HG03378 (cell line): ENCODE measurements at regions not wholly inside any gene's neighbourhood (a gene's known extent, or its start where the extent isn't known, plus 50 kb on each side); places are given as distances from the start of the nearest gene placed in this dataset.
"Not testable (repeated sequence)": the region's sequence is repeated elsewhere in the genome, so short reads cannot be mapped to it uniquely, and the experiment has no call there.

Source experiments
- ATAC-seq: cut with Tn5 transposase; IDR thresholded peaks from one replicate; pipeline ENCODE4 v1.9.1; 2021; ENCODE audit warnings: mild to moderate bottlenecking, moderate library complexity; ENCODE audit not compliant: unreplicated experiment

- ATAC-seq, result peak; percentile 71
These were observed 133.4 kb downstream of the MACC1 start for GRCh38 chr7:20083781-20084180.

GRCh38 chr7:20079080-20079479 is 138.1 kb downstream of the MACC1 start:
- no peak for ATAC-seq

DNA sequence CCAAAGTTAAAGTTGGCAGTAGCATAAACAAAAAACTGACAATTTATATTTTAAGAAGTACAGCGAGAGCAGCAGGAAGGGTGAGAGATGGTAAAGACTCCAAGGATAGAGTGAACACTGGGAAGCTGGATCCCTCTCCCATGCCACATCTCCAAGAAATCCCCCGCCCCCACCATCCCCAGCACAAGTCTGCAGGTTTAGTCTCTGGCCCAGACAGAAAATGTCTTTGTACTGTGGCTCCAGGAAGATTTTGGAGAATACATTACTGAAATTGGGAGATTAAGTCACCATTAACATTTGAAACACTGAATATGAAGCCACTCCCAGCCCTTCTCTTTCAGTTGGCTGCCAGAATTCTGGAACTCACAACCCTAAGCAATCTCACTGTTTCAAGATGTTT is 140.3 kb downstream of the MACC1 start:
- no peak for ATAC-seq

GRCh38 chr7:20075992-20076820 is 141.0 kb downstream of the MACC1 start:
- ATAC-seq, result no peak

- ATAC-seq, result no peak
These were observed 141.7 kb downstream of the MACC1 start for GRCh38 chr7:20075440-20075839.

GRCh38 chr7:20068004-20068403 is 149.2 kb downstream of the MACC1 start:
- ATAC-seq, result not testable (repeated sequence)

DNA sequence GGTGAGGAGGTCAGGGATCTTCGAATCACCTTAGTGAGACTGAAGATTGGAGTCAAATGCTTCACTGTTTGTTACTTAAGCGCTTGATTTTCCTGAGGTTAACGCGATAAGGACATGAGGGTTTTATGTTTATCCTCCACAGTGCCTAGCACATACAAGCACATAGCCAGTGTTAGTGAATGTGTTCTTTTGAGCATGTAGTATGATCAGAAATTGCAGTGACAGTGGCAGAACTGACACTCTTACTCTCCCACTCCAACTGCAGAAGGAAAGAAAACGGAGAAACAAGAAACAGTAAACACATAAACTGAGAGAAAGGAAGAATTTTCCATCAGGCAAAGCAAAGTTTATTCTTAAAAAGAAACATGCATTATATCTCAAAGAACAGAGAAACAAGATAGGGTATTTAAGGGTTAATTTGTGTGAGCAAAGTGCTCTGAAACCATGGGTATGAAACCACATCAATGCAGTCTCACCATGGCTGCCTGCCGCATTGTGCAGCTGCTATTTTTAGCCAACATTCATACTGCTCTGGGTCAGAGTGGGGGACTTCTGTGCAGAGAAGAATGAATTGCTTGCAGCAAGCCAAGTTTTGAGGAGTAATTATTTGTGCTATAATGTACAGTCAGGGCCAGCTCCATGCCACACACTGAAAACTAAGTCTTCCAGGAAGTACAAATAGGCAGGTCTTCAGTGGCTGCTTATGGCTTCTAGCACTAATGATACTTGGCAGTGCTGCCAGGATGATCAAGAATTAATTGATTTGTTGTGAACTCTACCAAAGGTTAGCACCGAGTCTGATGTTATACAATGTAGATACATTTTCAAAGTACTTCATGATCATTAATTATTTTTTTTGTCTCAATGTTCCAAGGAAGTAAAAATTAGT is 152.0 kb downstream of the MACC1 start:
- peak; percentile 100 for ATAC-seq

GRCh38 chr7:20064181-20064970 is 152.8 kb downstream of the MACC1 start:
- no peak for ATAC-seq

- no peak for ATAC-seq
These were observed 153.5 kb downstream of the MACC1 start for GRCh38 chr7:20063644-20064043.

DNA sequence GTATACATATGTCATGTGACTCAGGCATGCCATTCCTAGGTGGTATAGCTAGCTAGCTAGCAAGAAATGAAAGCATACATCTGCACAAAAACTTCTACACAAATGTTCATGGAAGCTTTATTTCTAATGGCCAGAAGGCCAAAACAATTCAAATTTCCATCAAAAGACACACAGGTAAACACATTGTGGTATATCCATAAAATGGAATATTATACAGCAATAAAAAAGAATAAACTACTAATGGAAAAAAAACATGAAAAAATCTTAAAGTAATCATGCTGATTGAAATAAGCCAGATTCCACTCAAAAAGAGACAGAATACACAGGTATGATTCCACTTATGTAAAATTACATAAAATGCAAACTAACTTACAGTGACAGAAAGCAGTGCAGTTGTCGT is 154.3 kb downstream of the MACC1 start:
- no peak for ATAC-seq

GRCh38 chr7:20053334-20054104 is 163.7 kb downstream of the MACC1 start:
- ATAC-seq, result no peak

DNA sequence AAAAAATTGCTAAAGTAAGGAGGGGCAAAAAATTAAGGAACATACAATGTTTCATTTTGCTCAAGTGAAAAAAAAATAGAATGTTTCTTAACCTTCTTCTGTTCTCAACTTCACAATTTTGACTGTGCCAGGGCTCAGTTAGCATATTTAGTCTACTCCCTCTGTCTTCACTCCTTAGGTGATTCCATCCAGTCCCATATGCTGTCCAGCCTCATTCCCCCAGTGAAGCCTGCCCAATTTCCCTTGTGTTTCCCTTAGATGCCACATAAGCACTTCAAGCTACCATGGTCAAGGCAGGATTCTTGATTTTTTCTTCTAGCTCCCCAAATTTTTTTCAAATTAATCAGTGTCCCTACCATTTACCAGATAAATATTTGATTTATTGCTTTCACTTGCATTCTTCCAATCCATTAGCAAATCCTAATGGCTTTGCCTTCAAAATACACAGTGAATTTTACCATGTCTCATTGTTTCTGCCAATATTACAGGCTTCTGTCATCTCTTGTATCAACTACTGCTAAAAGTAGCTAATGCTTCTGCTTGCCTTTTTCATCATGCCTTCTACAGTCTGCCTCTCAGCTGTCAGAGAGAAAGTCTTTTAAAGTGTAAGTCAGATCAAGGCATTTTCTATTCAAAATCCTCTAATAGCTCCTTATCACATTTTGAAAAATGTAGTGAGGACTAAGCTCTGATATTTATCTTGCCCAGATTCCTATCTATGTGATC is 166.8 kb downstream of the MACC1 start:
- ATAC-seq, result no peak

DNA sequence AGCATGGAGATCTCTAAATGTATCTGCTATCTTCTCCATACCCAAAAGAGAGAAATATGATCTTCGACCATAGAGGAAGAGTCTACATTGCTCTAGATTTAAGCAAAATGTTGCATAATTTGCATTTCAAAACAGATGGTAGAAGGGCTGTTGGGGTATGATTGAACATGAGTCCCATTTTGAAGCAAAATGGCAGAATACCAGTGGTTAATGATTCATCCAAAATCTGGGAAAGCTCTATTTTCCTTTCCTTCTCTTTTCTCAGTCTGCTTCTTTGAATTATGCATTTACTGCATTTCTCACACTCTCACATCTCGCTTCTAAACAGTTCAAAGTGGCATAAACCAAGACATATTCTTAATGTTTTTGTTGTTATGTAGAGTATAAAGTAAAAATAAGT is 178.5 kb downstream of the MACC1 start:
- no peak for ATAC-seq

GRCh38 chr7:20035279-20035875 is 181.8 kb downstream of the MACC1 start:
- ATAC-seq, result no peak

DNA sequence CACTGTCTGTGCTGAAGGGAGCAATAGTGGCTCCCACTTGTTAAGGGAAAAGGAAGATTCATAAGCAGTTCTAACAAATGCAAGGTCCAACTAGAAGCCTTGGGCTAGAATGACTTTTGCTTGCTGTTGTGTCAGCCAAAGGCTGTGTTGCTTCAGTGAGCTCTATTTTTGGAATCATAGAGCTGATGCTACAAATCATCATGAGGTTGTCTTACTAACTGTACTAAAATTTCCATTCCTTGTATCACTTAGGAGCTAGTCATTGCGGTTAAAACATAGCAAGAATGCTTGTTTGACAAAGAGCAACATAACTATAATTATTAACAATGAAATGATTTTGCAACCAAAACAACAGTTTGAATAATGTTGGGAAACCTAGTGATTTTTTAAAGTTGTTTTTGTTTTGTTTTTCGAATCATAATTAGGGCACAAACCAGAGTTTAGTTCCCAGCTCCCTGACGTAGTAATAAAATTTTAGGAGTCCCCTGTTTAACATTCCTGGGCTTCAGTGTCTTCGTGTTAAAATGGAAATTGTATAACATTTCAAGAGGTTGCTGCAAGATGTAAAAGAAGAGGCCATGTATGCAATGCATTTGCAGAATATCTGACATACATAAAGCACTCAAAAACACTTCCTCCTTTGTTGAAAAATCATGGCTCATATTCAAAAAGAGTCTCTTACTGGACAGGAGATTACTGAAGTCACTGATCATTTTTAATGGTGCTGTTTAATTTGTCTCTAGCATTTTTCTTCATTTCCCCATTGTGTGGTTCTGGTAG is 183.4 kb downstream of the MACC1 start:
- ATAC-seq, result no peak

DNA sequence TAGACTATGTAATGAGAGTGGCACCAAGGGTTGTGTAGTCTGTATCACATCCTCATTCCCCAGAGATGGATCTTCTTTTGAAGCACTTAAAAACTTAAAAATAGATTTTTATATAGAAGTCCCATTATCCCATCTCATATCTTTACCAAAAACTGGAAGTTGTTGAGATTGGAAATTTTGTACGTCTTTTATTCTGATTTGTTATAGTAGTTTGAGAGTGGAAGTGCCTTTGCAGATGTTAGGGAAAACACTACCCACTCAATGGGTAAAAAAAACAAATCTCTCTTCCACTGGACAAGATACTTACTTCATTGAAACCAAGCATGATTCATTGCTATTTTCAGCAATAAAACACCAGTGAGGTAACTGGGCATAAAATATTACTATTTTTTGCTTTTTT is 184.4 kb downstream of the MACC1 start:
- no peak for ATAC-seq

DNA sequence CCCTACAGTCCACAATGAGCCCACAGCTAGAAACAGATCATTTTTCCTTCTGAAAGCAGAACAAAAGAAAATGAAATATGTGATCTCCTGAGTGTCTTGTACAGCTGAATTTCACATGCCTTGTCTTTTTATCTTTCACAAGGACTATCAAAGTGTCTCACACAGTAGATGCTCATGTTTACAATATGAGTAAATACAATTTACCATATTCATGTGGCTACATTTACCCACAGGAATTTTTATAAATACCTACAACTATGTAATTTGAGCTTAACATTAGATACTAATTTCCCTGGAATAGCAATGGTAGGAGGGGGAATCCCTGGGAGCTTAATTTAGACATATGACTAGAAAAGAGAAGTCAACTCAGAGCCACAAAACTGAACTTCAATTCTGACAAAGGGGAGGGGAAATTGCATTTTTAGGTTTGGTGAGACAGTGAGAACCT is 186.2 kb downstream of the MACC1 start:
- peak; percentile 64 for ATAC-seq

DNA sequence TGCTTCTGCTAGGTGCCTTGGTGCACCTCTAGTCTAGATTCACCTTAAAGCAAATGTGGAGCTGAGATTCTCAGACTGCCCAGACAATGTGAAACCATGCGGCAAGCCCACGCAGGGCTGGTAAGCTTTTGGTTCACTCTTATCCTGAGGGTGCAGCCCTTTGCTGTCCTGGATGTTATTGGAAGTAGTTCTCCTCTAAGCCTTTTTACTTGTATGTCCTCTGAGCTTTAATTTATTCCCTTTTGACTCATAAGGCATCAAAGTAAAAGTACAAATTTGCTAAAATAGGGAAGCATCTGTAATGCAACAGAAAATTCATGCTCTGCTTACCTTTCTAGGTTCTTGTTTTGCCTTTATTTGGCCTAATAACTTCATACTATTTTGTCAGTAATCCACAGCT is 186.8 kb downstream of the MACC1 start:
- ATAC-seq, result peak; percentile 86

DNA sequence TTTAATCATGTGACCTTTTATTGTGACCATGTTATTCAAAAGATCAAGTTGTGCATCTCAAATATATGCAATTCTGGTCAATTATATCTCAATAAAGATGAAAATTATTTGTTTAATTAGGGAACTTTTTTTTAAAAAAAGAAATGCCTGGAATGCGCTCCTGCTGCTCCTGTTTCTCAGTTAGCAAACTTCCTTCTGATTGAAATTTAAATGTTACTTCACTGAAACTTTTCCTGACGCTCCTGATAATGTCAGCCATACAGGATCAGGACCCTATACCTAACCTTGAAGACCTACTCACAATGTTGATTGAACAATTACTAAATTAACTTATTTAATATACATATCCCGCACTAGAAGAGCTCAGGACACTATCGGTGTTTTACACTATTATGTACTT is 190.4 kb downstream of the MACC1 start:
- no peak for ATAC-seq
